Mammary epithelial cell (primary cell): ENCODE measurements at regions not wholly inside any gene's neighbourhood (a gene's known extent, or its start where the extent isn't known, plus 50 kb on each side); places are given as distances from the start of the nearest gene placed in this dataset.

Source experiments
- EZH2 ChIP-seq: IDR thresholded peaks from 2 replicates; pipeline ENCODE4 v1.6.1; 2012; ENCODE audit warnings: low read length, inconsistent platforms, borderline replicate concordance
- TF ChIP-seq, protein P1 (sequence below), 2 donors: IDR thresholded peaks in 1 of 2; conservative IDR thresholded peaks in 1 of 2; 2 replicates each; pipeline ENCODE4 v1.5.1; 2011 to 2012; ENCODE audit warnings: inconsistent platforms in 2 of 2, low read length in 2 of 2, mild to moderate bottlenecking in 2 of 2, control low read depth in 1 of 2, low read depth in 1 of 2; ENCODE audit not compliant: insufficient read depth in 1 of 2; ENCODE audit errors: extremely low read depth in 1 of 2

DNA sequence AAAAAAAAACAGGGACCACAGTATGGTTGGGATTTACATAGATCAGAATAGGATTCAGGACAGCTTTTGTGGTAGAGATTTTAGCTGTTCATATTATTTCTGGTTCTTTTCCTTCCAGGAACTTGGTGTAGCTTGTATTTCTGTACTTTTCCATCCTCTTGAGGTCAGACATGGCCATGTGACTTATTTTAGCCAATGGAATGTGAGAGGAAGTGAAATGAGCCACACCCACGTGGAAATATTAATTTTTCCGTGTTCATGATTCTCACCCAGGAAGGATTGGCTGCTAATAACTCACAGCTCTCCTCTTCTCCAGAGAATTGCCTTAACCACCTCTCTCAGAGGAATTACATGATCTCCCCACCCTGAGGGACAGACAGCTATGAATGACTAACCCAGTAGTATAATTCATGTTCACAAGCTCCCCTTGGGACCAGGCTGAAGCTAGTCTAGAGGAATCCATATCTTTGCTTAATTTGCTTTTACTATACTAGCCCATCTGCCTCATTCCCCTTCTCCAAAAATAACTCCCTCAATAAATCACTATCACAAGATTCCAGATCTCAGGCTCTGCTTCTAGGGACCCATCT lies 340.4 kb downstream of the NUAK1 start:
- no peak for TF ChIP-seq EZH2
- TF ChIP-seq, protein P1, sequence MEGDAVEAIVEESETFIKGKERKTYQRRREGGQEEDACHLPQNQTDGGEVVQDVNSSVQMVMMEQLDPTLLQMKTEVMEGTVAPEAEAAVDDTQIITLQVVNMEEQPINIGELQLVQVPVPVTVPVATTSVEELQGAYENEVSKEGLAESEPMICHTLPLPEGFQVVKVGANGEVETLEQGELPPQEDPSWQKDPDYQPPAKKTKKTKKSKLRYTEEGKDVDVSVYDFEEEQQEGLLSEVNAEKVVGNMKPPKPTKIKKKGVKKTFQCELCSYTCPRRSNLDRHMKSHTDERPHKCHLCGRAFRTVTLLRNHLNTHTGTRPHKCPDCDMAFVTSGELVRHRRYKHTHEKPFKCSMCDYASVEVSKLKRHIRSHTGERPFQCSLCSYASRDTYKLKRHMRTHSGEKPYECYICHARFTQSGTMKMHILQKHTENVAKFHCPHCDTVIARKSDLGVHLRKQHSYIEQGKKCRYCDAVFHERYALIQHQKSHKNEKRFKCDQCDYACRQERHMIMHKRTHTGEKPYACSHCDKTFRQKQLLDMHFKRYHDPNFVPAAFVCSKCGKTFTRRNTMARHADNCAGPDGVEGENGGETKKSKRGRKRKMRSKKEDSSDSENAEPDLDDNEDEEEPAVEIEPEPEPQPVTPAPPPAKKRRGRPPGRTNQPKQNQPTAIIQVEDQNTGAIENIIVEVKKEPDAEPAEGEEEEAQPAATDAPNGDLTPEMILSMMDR (conservative IDR thresholded peaks at IDR 0.05 in 1 of 2, IDR thresholded peaks at IDR 0.05 in 1 of 2; ENCODE audit: extremely low read depth in 1 of 2, insufficient read depth in 1 of 2, low read depth in 1 of 2, low read length in 2 of 2), result no peak
